ENCODE measurements at regions not wholly inside any gene's neighbourhood (a gene's known extent, or its start where the extent isn't known, plus 50 kb on each side); places are given as distances from the start of the nearest gene placed in this dataset.

GRCh38 chr2:45265336-45265735 lies 256.1 kb upstream of the SIX2 start:
- no peak overlapping the region for H3K27ac ChIP-seq (ENCODE audit: control insufficient read depth, insufficient read depth, low read length)
- dilution Hi-C loops (cut with MboI; ENCODE audit: extremely low pct_ligation_motif_present, low sequenced_read_pairs): no loop called here
- no peaks in the 10 kb centered on the region for H3K9me3 ChIP-seq (ENCODE audit: control insufficient read depth, low read depth, low read length)
- DNase-seq (ENCODE audit: low read depth, low spot score) (no peak), FAIRE-seq (no peak)
- no peaks in the 10 kb centered on the region for H4K20me1 ChIP-seq (ENCODE audit: control insufficient read depth, extremely low read depth, insufficient read depth, low read length)
- H3K4me3 ChIP-seq (ENCODE audit: control insufficient read depth in 2 of 3, extremely low read depth in 1 of 3, insufficient read depth in 2 of 3, low read depth in 1 of 3, low read length in 3 of 3): no peak overlapping the region
- no peak overlapping the region for H3K9ac ChIP-seq (ENCODE audit: control insufficient read depth, extremely low read depth, insufficient read depth, low read length)
- H3K4me1 ChIP-seq (ENCODE audit: control insufficient read depth, extremely low read depth, insufficient read depth, low read length): no peaks in the 10 kb centered on the region
- no peak overlapping the region for H3K4me2 ChIP-seq (ENCODE audit: control insufficient read depth, extremely low read depth, insufficient read depth, low read depth, low read length)
- no peaks in the 10 kb centered on the region for H3K79me2 ChIP-seq (ENCODE audit: control insufficient read depth, insufficient read depth, low read length)
- no peak overlapping the region for H2AFZ ChIP-seq (ENCODE audit: control insufficient read depth, low read length)
- peaks cover 28% of the 10 kb centered on the region for H3K27me3 ChIP-seq (ENCODE audit: control insufficient read depth, extremely low read depth, insufficient read depth, low read length)
- H3K9me1 ChIP-seq (ENCODE audit: control insufficient read depth, extremely low read depth, insufficient read depth, low read length): no peaks in the 10 kb centered on the region
- TF ChIP-seq, protein P1, sequence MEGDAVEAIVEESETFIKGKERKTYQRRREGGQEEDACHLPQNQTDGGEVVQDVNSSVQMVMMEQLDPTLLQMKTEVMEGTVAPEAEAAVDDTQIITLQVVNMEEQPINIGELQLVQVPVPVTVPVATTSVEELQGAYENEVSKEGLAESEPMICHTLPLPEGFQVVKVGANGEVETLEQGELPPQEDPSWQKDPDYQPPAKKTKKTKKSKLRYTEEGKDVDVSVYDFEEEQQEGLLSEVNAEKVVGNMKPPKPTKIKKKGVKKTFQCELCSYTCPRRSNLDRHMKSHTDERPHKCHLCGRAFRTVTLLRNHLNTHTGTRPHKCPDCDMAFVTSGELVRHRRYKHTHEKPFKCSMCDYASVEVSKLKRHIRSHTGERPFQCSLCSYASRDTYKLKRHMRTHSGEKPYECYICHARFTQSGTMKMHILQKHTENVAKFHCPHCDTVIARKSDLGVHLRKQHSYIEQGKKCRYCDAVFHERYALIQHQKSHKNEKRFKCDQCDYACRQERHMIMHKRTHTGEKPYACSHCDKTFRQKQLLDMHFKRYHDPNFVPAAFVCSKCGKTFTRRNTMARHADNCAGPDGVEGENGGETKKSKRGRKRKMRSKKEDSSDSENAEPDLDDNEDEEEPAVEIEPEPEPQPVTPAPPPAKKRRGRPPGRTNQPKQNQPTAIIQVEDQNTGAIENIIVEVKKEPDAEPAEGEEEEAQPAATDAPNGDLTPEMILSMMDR (optimal IDR thresholded peaks at IDR 0.05 in 1 of 3, IDR thresholded peaks at IDR 0.05 in 1 of 3, conservative IDR thresholded peaks at IDR 0.05 in 1 of 3; ENCODE audit: extremely low read depth in 1 of 3, insufficient read depth in 2 of 3, low read length in 3 of 3): no peak
- TF ChIP-seq EZH2 (IDR thresholded peaks at IDR 0.05; ENCODE audit: low read length): no peak
- H3K36me3 ChIP-seq (ENCODE audit: control insufficient read depth in 2 of 2, extremely low read depth in 1 of 2, insufficient read depth in 2 of 2, low read length in 2 of 2): no peaks in the 10 kb centered on the region

DNA sequence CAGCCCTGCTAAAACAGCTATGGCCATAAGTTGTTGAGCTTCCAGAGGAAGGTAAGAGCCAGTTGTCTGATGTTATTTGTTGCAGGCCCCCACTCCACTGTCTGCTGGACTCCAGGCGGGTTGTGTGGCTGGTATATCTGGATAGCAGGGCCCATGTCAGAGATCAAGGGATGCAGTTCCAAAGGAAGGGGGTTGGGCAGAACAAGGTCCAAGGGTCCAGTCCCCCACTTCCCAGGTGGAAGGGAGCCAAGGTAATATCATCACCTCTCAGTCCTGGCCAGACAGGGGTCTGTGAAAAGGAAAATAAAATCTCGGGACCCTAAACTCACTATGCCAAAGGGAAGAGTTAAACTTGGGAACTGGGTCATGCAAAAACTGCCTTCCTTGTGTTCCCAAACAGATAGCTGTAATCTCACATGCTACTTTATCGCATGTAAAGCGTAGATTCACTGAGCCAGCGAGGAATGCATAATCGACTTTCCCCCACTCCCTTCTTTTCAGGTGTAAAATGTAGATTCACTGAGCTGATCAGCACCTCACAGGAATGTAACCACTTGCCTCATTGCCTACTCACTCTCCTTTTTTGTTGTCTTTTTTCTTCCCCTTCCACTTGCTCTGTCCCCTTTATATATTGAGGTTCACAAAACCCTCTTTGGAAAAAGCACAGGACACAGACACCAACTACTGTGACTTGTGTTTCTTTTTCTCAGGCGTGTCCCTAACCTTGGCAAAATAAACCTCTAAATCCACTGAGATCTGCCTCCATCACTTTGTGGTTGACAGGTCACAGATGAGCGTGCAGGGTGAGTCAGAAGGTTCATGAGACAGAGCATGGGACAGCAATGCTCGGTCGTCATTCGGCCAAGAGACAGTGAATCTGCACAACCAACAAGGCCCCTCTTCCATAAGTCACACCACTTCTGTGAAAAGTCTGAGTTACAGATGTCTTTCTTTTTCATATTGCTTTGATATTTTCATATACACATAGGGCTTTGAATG lies 255.3 kb upstream of the SIX2 start:
- H3K9me3 ChIP-seq (ENCODE audit: control insufficient read depth, low read depth, low read length): no peaks in the 10 kb centered on the region
- dilution Hi-C loops (cut with MboI; ENCODE audit: extremely low pct_ligation_motif_present, low sequenced_read_pairs): no loop called here
- no peak overlapping the region for H2AFZ ChIP-seq (ENCODE audit: control insufficient read depth, low read length)
- H3K4me3 ChIP-seq (ENCODE audit: control insufficient read depth in 2 of 3, extremely low read depth in 1 of 3, insufficient read depth in 2 of 3, low read depth in 1 of 3, low read length in 3 of 3): no peak overlapping the region
- FAIRE-seq (no peak), DNase-seq (ENCODE audit: low read depth, low spot score) (no peak)
- no peak for TF ChIP-seq EZH2 (IDR thresholded peaks at IDR 0.05; ENCODE audit: low read length)
- TF ChIP-seq, protein P1 (optimal IDR thresholded peaks at IDR 0.05 in 1 of 3, IDR thresholded peaks at IDR 0.05 in 1 of 3, conservative IDR thresholded peaks at IDR 0.05 in 1 of 3; ENCODE audit: extremely low read depth in 1 of 3, insufficient read depth in 2 of 3, low read length in 3 of 3): no peak
- H3K79me2 ChIP-seq (ENCODE audit: control insufficient read depth, insufficient read depth, low read length): no peaks in the 10 kb centered on the region
- H4K20me1 ChIP-seq (ENCODE audit: control insufficient read depth, extremely low read depth, insufficient read depth, low read length): no peaks in the 10 kb centered on the region
- H3K36me3 ChIP-seq (ENCODE audit: control insufficient read depth in 2 of 2, extremely low read depth in 1 of 2, insufficient read depth in 2 of 2, low read length in 2 of 2): no peaks in the 10 kb centered on the region
- no peak overlapping the region for H3K4me2 ChIP-seq (ENCODE audit: control insufficient read depth, extremely low read depth, insufficient read depth, low read depth, low read length)
- no peaks in the 10 kb centered on the region for H3K9me1 ChIP-seq (ENCODE audit: control insufficient read depth, extremely low read depth, insufficient read depth, low read length)
- no peak overlapping the region for H3K27ac ChIP-seq (ENCODE audit: control insufficient read depth, insufficient read depth, low read length)
- peaks cover 26% of the 10 kb centered on the region for H3K27me3 ChIP-seq (ENCODE audit: control insufficient read depth, extremely low read depth, insufficient read depth, low read length)
- H3K4me1 ChIP-seq (ENCODE audit: control insufficient read depth, extremely low read depth, insufficient read depth, low read length): no peaks in the 10 kb centered on the region
- H3K9ac ChIP-seq (ENCODE audit: control insufficient read depth, extremely low read depth, insufficient read depth, low read length): no peak overlapping the region

Measured in keratinocyte (primary cell).